GM18508 (cell line): ENCODE measurements at regions not wholly inside any gene's neighbourhood (a gene's known extent, or its start where the extent isn't known, plus 50 kb on each side); places are given as distances from the start of the nearest gene placed in this dataset.

Source experiments
- ATAC-seq: cut with Tn5 transposase; IDR thresholded peaks from one replicate; pipeline ENCODE4 v1.9.1; 2021; ENCODE audit warnings: moderate number of reproducible peaks; ENCODE audit not compliant: insufficient read depth, unreplicated experiment

DNA sequence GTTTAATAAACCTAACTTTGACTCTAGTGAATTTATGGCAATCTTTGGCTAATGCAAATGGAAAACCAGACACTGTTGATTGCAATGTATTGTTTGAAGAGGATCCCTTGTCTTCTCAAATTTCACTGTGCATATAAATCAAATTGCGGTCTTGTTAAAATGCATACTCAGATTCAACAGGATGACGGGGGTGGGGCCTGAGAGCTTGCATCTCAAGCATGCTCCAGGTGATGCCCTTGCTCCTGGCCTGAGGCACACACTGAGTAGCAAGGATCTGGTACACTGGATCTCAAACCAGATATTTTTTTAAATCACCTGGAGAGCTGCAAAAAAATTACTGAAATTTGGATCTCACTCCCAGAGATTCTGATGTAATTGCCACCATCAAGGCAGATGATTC is 463.7 kb downstream of the DNAH5 start:
- ATAC-seq = no peak

- ATAC-seq = peak; percentile 55
Measured at GRCh38 chr5:13478831-13479465, 465.5 kb downstream of the DNAH5 start.

- no peak for ATAC-seq
Measured at GRCh38 chr5:13477118-13477737, 467.3 kb downstream of the DNAH5 start.

GRCh38 chr5:13472842-13473241 is 471.6 kb downstream of the DNAH5 start:
- ATAC-seq = no peak

DNA sequence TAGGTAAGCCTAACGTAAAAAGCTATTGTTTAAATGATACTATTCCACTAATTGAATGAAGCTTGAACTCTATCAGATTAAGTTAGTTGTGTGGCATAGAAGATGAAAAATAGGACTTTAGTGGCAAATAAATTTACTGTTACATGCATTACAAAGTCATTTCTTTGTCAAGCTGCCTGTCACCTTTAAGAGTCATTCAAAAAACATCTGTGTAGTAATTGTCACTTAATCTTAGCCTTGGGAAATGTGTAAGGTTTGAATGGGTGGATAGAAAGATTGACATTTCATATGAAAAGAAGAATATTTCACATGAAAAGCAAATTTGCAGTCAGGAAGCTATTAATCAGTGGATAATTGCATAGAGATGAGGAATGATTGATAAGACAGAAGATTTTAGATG is 473.5 kb downstream of the DNAH5 start:
- ATAC-seq = no peak

- ATAC-seq = no peak
Measured at GRCh38 chr5:13470263-13470662, 474.2 kb downstream of the DNAH5 start.

- ATAC-seq = no peak
Measured at GRCh38 chr5:13464532-13465193, 479.8 kb downstream of the DNAH5 start.

DNA sequence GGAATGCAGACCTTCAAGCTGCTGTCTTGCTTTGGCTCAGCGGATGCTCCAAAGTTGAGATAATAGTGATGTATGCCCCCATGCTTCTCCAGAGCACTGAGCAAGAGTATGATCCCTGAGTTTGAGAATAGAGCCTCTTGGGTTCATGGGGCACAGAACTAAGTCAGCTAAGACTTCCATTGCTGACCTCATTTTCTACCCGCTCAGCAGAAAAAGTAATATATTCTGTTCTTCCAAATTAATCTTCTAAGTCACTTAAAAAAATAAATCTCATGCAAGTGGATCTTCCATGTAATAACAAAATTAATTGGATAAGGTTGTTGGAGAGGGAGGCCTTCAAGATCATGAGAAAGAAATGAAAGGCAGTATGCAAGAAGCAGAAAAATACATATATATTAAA is 483.9 kb downstream of the DNAH5 start:
- ATAC-seq = no peak

GRCh38 chr5:13454050-13454449 is 490.4 kb downstream of the DNAH5 start:
- ATAC-seq = no peak

DNA sequence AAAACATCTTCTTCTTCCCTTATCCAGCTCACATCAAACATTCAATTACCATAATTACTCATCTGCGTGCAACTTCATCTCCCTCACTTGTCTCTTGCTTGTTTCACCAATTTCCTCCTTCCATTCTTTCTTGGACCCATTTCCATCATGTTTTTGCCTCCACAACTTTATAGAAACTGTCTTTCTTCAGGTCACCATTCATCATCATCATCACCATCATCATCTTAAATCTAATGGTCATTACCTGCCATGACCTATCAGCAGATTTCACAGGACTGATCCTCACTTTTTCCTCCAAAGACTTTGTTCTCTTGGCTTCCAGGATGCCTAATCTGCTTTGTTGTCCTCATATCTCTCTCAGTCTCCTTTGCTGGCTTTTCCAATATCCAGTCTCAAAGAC is 495.6 kb downstream of the DNAH5 start:
- no peak for ATAC-seq

- no peak for ATAC-seq
Measured at GRCh38 chr5:13439430-13439829, 505.1 kb downstream of the DNAH5 start.

GRCh38 chr5:13427827-13428557 is 516.5 kb downstream of the DNAH5 start:
- no peak for ATAC-seq

- ATAC-seq = no peak
Measured at GRCh38 chr5:13412040-13412595, 532.4 kb downstream of the DNAH5 start.

- ATAC-seq = no peak
Measured at GRCh38 chr5:13408616-13409015, 535.9 kb downstream of the DNAH5 start.

GRCh38 chr5:13403351-13403750 is 541.1 kb downstream of the DNAH5 start:
- no peak for ATAC-seq

- ATAC-seq = no peak
Measured at GRCh38 chr5:13385066-13385465, 559.4 kb downstream of the DNAH5 start.

GRCh38 chr5:13382232-13382631 is 562.3 kb downstream of the DNAH5 start:
- ATAC-seq = no peak

- ATAC-seq = no peak
Measured at GRCh38 chr5:13378091-13378490, 566.4 kb downstream of the DNAH5 start.

DNA sequence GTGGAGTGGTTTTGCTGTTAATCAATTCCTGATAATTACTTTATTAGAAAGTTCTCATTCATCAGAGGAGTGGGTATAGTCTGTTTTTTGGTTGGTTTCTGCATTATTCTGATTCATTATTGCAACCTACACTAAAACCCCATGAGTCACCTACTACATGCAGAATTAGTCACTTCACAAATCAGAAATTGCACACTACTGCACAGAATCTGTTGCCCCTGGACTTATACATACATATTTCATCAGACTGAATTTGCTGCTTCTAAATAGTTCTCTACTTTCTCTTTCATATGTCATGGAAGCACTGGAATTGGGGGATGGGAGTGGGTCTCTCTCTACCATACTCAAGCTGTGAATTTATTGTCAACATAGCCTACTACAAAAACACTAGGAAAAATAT is 585.1 kb downstream of the DNAH5 start:
- ATAC-seq = no peak

GRCh38 chr5:13358342-13358741 is 586.1 kb downstream of the DNAH5 start:
- ATAC-seq = no peak

DNA sequence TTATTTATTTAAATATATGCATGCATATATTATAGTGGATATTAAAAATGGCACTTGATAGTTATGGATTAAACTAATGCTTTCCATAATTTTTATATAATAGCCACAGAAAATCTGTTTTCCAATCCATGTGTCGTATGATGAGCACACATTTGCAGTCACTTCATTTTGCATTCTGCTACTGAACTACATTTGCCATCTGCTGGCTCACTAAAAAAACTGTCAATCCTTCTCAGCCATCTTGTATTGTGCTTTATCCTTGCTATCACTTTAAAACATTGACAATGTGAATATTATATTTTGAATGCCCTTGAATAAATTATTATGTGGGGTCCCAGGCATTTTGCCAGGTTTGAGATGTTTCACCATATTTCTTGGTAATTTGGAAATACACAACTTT is 586.6 kb downstream of the DNAH5 start:
- no peak for ATAC-seq
